ENCODE measurements at regions not wholly inside any gene's neighbourhood (a gene's known extent, or its start where the extent isn't known, plus 50 kb on each side); places are given as distances from the start of the nearest gene placed in this dataset.
"Not testable (repeated sequence)": the region's sequence is repeated elsewhere in the genome, so short reads cannot be mapped to it uniquely, and the experiment has no call there.

- in situ Hi-C loops (cut with HindIII; ENCODE audit: low sequenced_read_pairs), result no loop called here
Measured at GRCh38 chr1:230494026-230494425, 67.9 kb upstream of the PGBD5 start.

GRCh38 chr1:230493264-230493663 is 67.1 kb upstream of the PGBD5 start:
- in situ Hi-C loops (cut with HindIII; ENCODE audit: low sequenced_read_pairs), result no loop called here

GRCh38 chr1:230490436-230490835 is 64.3 kb upstream of the PGBD5 start:
- in situ Hi-C loops (cut with HindIII; ENCODE audit: low sequenced_read_pairs), result no loop called here

- in situ Hi-C loops (cut with HindIII; ENCODE audit: low sequenced_read_pairs), result no loop called here
Measured at GRCh38 chr1:230487773-230488428, 61.8 kb upstream of the PGBD5 start.

DNA sequence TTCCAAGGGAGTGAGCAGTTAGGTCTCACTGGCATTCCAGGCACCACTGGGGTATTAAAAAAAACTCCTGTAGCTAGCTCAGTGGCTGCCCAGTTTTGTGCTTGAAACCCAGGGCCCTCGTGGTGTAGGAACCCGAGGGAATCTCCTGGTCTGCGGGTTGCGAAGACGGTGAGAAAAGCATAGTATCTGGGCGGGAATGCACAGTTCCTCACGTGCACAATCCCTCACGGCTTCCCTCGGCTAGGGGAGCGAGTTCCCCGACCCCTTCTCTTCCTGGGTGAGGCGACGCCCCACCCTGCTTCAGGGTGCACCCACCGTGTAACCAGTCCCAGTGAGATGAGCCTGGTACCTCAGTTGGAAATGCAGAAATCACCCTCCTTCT is 50.5 kb upstream of the PGBD5 start:
- in situ Hi-C loops (cut with HindIII; ENCODE audit: low sequenced_read_pairs), result no loop called here

GRCh38 chr1:230475856-230476621 is 49.9 kb upstream of the PGBD5 start:
- in situ Hi-C loops (cut with HindIII; ENCODE audit: low sequenced_read_pairs), result not testable (repeated sequence)

All from DLD1 (cell line).